Stomach smooth muscle (tissue), 2 donors: ENCODE measurements at regions not wholly inside any gene's neighbourhood (a gene's known extent, or its start where the extent isn't known, plus 50 kb on each side); places are given as distances from the start of the nearest gene placed in this dataset.

Experiments used
- H3K27ac ChIP-seq: one replicate; pipeline ENCODE4 v1.7.0; 2013; ENCODE audit warnings: mild to moderate bottlenecking, low read length, inconsistent platforms
- H3K27me3 ChIP-seq, 2 donors: one replicate each; pipeline ENCODE4 v1.7.0; 2013; ENCODE audit warnings: low read length in 2 of 2; ENCODE audit not compliant: insufficient read depth in 2 of 2, control insufficient read depth in 1 of 2
- H3K36me3 ChIP-seq, 2 donors: one replicate each; pipeline ENCODE4 v1.7.0; 2013; ENCODE audit warnings: low read length in 2 of 2; ENCODE audit not compliant: control insufficient read depth in 2 of 2, insufficient read depth in 2 of 2
- H3K4me1 ChIP-seq: one replicate; pipeline ENCODE4 v1.7.0; 2013; ENCODE audit warnings: low read length; ENCODE audit not compliant: control insufficient read depth, insufficient read depth
- H3K4me3 ChIP-seq, 2 donors: one replicate each; pipeline ENCODE4 v1.7.0; 2013; ENCODE audit warnings: low read length in 2 of 2
- H3K9ac ChIP-seq, 2 donors: one replicate each; pipeline ENCODE4 v1.7.0; 2013; ENCODE audit warnings: low read length in 2 of 2, mild to moderate bottlenecking in 1 of 2
- H3K9me3 ChIP-seq, 2 donors: one replicate each; pipeline ENCODE4 v1.7.0; 2013; ENCODE audit warnings: low read length in 2 of 2; ENCODE audit not compliant: control insufficient read depth in 2 of 2
- donor health status: healthy.
- donor health status: Pancreatic carcinoma.

- H3K27me3 ChIP-seq, result no peaks in the 10 kb centered on the region
- no peak overlapping the region for H3K4me3 ChIP-seq
- no peaks in the 10 kb centered on the region for H3K36me3 ChIP-seq
- no peak overlapping the region for H3K27ac ChIP-seq
- no peaks in the 10 kb centered on the region for H3K4me1 ChIP-seq
- H3K9ac ChIP-seq, result no peak overlapping the region
- H3K9me3 ChIP-seq, result peaks cover 0 to under 1% of the 10 kb centered on the region in 2 donors
These were observed 106.7 kb downstream of the HS3ST3B1 start for GRCh38 chr17:14407541-14407940.

GRCh38 chr17:14405189-14405588, 104.3 kb downstream of the HS3ST3B1 start:
- Histone ChIP-seq H3K4me3 (no peak overlapping the region), H3K9me3 (peaks cover 0 to 3% of the 10 kb centered on the region in 2 donors), H3K27me3 (no peaks in the 10 kb centered on the region), H3K9ac (no peak overlapping the region), H3K4me1 (no peaks in the 10 kb centered on the region), H3K36me3 (no peaks in the 10 kb centered on the region), H3K27ac (no peak overlapping the region)
